PC-9 (cell line): ENCODE measurements at regions not wholly inside any gene's neighbourhood (a gene's known extent, or its start where the extent isn't known, plus 50 kb on each side); places are given as distances from the start of the nearest gene placed in this dataset.
"Not testable (repeated sequence)": the region's sequence is repeated elsewhere in the genome, so short reads cannot be mapped to it uniquely, and the experiment has no call there.

Experiments used
- BruUV-seq: library from RNA; stranded (reverse); fragments of 400-500 nt; replicated peaks from 2 replicates; lab custom pipeline; 2021; lab: Mats Ljungman, UMichigan
- CTCF ChIA-PET: fragments of 300-600 bp; sonication (Branson Sonifier 250); formaldehyde crosslinking; loops from one replicate; lab custom pipeline; 2022; ENCODE audit warnings: antibody characterized with exemption; lab: Charles Lee
- POLR2A ChIA-PET: fragments of 300-600 bp; sonication (Branson Sonifier 250); formaldehyde crosslinking; loops from one replicate; lab custom pipeline; 2022; ENCODE audit warnings: antibody characterized with exemption; ENCODE audit not compliant: unreplicated experiment; lab: Charles Lee
- DNase-seq, 2 experiments: peaks; one replicate each; pipeline versions ENCODE4 v3.0.0 to v3.0.0-alpha.2; 2015 to 2022; ENCODE audit warnings: mixed read lengths in 1 of 2
- H2AFZ ChIP-seq: fragments of 200-600 bp; sonication (generic); 2 replicates; pipeline ENCODE4 v1.8.1; 2017; ENCODE audit warnings: antibody characterized with exemption
- H3F3A ChIP-seq: fragments of 200-600 bp; sonication (generic); 2 replicates; pipeline ENCODE4 v1.8.1; 2017; ENCODE audit warnings: antibody characterized with exemption, mild to moderate bottlenecking, low read depth; ENCODE audit not compliant: insufficient read depth
- H3K27ac ChIP-seq: fragments of 200-600 bp; sonication (generic); 2 replicates; pipeline ENCODE4 v1.6.1; 2016; ENCODE audit warnings: mixed run types
- H3K27me3 ChIP-seq: fragments of 200-600 bp; sonication (generic); 2 replicates; pipeline ENCODE4 v1.6.1; 2016; ENCODE audit warnings: low read depth, mixed run types; ENCODE audit not compliant: insufficient read depth
- H3K36me3 ChIP-seq: fragments of 200-600 bp; sonication (generic); 2 replicates; pipeline ENCODE4 v1.6.1; 2016; ENCODE audit warnings: low read depth, mixed run types
- H3K4me1 ChIP-seq: fragments of 200-600 bp; sonication (generic); replicated peaks from 2 replicates; pipeline ENCODE4 v1.6.1; 2016; ENCODE audit warnings: mixed run types; ENCODE audit not compliant: insufficient read depth
- H3K4me2 ChIP-seq: fragments of 200-600 bp; sonication (generic); 2 replicates; pipeline ENCODE4 v1.6.1; 2017; ENCODE audit warnings: mixed run types
- H3K4me3 ChIP-seq: fragments of 200-600 bp; sonication (generic); 2 replicates; pipeline ENCODE4 v1.6.1; 2016; ENCODE audit warnings: mixed run types
- H3K79me2 ChIP-seq: fragments of 200-600 bp; sonication (generic); 2 replicates; pipeline ENCODE4 v1.6.1; 2017; ENCODE audit warnings: low read depth, mixed run types
- H3K9me2 ChIP-seq: fragments of 200-600 bp; sonication (generic); 2 replicates; pipeline ENCODE4 v1.8.1; 2017; ENCODE audit warnings: mild to moderate bottlenecking; ENCODE audit not compliant: insufficient read depth
- H3K9me3 ChIP-seq: fragments of 200-600 bp; sonication (generic); 2 replicates; pipeline ENCODE4 v1.8.1; 2016; ENCODE audit warnings: low read depth; ENCODE audit not compliant: insufficient read depth
- H4K20me1 ChIP-seq: fragments of 200-600 bp; sonication (generic); 2 replicates; pipeline ENCODE4 v1.8.1; 2017; ENCODE audit not compliant: insufficient read depth
- EZH2 ChIP-seq: fragments of 200-600 bp; sonication (generic); IDR thresholded peaks from 2 replicates; pipeline ENCODE4 v1.8.0; 2017; ENCODE audit warnings: antibody characterized with exemption, low read depth
- intact Hi-C: fragments of 100-400 bp; cut with micrococcal nuclease; formaldehyde crosslinking; loops from one replicate; pipeline ENCODE4 v1.10.0; 2022; ENCODE audit not compliant: unreplicated experiment
- TF ChIP-seq, protein P1 (sequence below): fragments of 200-600 bp; sonication (generic); conservative IDR thresholded peaks from 2 replicates; pipeline ENCODE4 v1.6.1; 2017; ENCODE audit warnings: mixed run types, antibody characterized with exemption, mild to moderate bottlenecking, moderate library complexity

DNA sequence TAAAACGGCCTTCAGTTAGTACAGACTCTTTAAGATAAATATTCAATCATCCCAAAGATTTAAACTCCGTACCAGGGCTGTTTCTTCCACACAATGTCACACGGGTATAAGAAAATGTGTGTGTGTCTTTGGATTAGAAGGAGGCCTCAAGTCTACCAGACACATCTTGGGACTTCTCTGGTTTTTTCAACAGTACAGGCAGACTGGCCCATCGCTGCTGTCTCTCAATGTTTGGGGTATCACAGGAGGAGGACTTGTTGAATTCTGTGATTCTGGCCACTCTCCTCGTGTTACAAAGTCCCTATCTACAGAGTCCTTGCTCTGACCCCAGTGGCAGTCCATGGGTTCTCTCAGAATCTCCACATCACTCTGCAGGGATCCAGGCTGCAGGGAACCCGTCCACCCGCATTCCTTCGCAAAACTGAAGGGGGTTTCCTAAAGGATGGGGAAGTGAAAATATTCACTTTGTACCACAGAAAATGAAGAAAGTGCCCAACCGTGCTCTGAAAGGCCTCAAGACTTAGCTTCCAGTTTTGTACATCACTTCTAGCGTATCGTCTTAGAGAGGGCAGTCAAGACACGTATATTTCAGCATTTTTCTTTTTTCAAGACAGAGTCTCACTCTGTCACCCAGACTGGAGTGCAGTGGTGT lies 373.2 kb downstream of the NPIPA8 start:
- TF ChIP-seq EZH2 = no peak
- TF ChIP-seq, protein P1, sequence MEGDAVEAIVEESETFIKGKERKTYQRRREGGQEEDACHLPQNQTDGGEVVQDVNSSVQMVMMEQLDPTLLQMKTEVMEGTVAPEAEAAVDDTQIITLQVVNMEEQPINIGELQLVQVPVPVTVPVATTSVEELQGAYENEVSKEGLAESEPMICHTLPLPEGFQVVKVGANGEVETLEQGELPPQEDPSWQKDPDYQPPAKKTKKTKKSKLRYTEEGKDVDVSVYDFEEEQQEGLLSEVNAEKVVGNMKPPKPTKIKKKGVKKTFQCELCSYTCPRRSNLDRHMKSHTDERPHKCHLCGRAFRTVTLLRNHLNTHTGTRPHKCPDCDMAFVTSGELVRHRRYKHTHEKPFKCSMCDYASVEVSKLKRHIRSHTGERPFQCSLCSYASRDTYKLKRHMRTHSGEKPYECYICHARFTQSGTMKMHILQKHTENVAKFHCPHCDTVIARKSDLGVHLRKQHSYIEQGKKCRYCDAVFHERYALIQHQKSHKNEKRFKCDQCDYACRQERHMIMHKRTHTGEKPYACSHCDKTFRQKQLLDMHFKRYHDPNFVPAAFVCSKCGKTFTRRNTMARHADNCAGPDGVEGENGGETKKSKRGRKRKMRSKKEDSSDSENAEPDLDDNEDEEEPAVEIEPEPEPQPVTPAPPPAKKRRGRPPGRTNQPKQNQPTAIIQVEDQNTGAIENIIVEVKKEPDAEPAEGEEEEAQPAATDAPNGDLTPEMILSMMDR = no peak
- no peaks in the 10 kb centered on the region for H3K9me2 ChIP-seq
- peaks cover 20% of the 10 kb centered on the region for H3K27me3 ChIP-seq
- H3K4me1 ChIP-seq = no peaks in the 10 kb centered on the region
- no peak overlapping the region for H3K4me3 ChIP-seq
- DNase-seq = no peak
- no peaks in the 10 kb centered on the region for H3K36me3 ChIP-seq
- no peak overlapping the region for H2AFZ ChIP-seq
- no peaks in the 10 kb centered on the region for H4K20me1 ChIP-seq
- ChIA-PET POLR2A (no interaction called here), CTCF (no interaction called here)
- intact Hi-C loops = no loop called here
- H3K79me2 ChIP-seq = no peaks in the 10 kb centered on the region
- no peaks in the 10 kb centered on the region for H3K9me3 ChIP-seq
- H3K4me2 ChIP-seq = no peak overlapping the region
- no peaks in the 10 kb centered on the region for H3F3A ChIP-seq
- no peak overlapping the region for H3K27ac ChIP-seq
- no TSS peak for BruUV-seq

DNA sequence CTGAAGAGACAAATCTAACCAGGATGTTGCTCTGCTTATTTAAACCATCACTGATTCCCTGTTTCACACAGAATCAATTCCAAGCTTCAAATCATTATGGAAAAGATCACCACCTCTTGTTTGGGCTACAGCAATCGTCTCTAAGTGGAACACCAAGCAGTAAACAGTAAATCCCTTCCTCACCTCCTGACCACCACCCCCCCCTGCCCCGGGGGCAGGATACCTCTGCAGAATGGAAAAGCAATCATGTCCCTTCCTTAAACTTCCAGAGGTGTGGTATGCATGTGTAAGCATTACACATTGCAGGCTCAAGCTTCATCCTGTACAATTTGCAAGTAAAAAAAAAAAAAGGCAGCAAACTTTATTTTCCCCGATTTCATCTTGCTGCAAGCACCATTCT lies 373.8 kb downstream of the NPIPA8 start:
- POLR2A ChIA-PET = no interaction called here
- Histone ChIP-seq H4K20me1 (no peaks in the 10 kb centered on the region), H2AFZ (no peak overlapping the region), H3K36me3 (no peaks in the 10 kb centered on the region), H3K4me2 (no peak overlapping the region), H3K27me3 (peaks cover 20% of the 10 kb centered on the region), H3F3A (no peaks in the 10 kb centered on the region), H3K9me2 (no peaks in the 10 kb centered on the region), H3K4me1 (no peaks in the 10 kb centered on the region), H3K9me3 (no peaks in the 10 kb centered on the region), H3K4me3 (no peak overlapping the region), H3K27ac (no peak overlapping the region), H3K79me2 (no peaks in the 10 kb centered on the region)
- CTCF ChIA-PET = no interaction called here
- TF ChIP-seq, protein P1 = no peak
- no peak for TF ChIP-seq EZH2
- intact Hi-C loops = no loop called here
- no peak for DNase-seq
- no TSS peak for BruUV-seq

DNA sequence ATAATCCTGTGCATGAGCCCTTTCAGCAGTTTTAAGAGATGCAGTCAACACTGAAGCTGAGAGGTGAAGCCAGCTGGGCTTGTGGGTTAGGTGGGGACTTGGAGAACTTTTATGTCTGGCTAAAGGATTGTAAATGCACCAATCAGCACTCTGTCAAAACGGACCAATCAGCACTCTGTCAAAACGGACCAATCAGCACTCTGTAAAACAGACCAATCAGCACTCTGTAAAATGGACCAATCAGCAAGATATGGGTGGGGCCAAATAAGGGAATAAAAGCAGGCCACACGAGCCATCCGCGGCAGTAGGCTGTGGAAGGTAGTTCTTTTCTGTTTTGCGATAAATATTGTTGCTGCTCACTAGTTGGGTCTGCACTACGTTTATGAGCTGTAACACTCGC lies 374.7 kb downstream of the NPIPA8 start:
- BruUV-seq = not testable (repeated sequence)
- H3K27me3 ChIP-seq = peaks cover 20% of the 10 kb centered on the region

DNA sequence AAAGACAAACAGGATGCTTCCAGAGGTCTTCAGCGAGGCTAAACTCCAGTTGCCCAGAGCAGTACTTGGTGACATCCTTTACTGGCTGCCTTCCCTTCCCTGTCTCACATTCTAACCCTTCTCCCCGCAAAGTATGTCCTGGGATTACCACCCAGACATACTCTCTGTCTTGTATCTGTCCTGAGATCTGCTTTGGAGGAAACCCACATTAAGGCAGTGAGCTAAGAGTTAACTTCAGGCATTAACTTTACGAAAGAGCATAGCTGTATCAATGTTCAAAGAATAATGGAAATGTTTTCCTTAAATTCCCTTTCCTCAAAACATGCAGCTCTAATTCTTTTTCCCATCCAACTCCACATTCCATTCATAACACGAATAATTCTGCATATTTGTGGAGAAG lies 385.2 kb downstream of the NPIPA8 start:
- H3K27ac ChIP-seq = no peak overlapping the region
- H3K4me2 ChIP-seq = no peak overlapping the region
- no peaks in the 10 kb centered on the region for H3K9me2 ChIP-seq
- peaks cover 71% of the 10 kb centered on the region for H3K27me3 ChIP-seq
- no peaks in the 10 kb centered on the region for H3F3A ChIP-seq
- H3K9me3 ChIP-seq = no peaks in the 10 kb centered on the region
- POLR2A ChIA-PET = no interaction called here
- H3K4me3 ChIP-seq = no peak overlapping the region
- no peak for DNase-seq
- CTCF ChIA-PET = no interaction called here
- H2AFZ ChIP-seq = no peak overlapping the region
- no peak for TF ChIP-seq EZH2
- TF ChIP-seq, protein P1 = no peak
- intact Hi-C loops = no loop called here
- no TSS peak for BruUV-seq
- no peaks in the 10 kb centered on the region for H3K4me1 ChIP-seq
- no peaks in the 10 kb centered on the region for H4K20me1 ChIP-seq
- no peaks in the 10 kb centered on the region for H3K36me3 ChIP-seq
- H3K79me2 ChIP-seq = no peaks in the 10 kb centered on the region

More for the DNA sequence above, 374.7 kb downstream of the NPIPA8 start:
- H3K4me2 ChIP-seq, H2AFZ ChIP-seq, POLR2A ChIA-PET, intact Hi-C loops, H4K20me1 ChIP-seq, H3F3A ChIP-seq, H3K36me3 ChIP-seq, CTCF ChIA-PET, H3K4me3 ChIP-seq, H3K9me3 ChIP-seq, H3K27ac ChIP-seq, DNase-seq, H3K4me1 ChIP-seq, H3K79me2 ChIP-seq, H3K9me2 ChIP-seq: not testable (repeated sequence)
